ENCODE measurements at regions not wholly inside any gene's neighbourhood (a gene's known extent, or its start where the extent isn't known, plus 50 kb on each side); places are given as distances from the start of the nearest gene placed in this dataset.

DNA sequence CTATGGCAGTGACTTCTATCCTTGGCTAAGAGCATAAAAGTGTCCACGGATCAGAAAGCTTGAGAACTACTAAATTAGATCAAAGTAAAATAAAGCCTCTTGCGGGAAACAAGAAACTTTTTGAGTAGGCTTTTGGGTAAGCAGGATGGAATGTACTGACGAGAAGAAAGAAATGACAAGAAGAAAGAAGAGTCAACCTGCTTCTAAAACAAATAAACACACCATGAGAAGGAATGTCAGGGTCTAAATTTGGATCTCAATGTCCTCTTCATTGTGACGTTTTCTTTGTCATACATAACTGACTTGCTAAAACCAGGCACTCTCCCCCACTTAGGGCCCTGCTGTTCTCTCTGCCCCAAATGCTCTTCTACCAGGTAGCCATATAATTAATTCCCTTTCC lies 290.1 kb upstream of the PTGER4 start:
- DNase-seq (ENCODE audit: low read depth in 2 of 3, low spot score in 2 of 3) = no peak

DNA sequence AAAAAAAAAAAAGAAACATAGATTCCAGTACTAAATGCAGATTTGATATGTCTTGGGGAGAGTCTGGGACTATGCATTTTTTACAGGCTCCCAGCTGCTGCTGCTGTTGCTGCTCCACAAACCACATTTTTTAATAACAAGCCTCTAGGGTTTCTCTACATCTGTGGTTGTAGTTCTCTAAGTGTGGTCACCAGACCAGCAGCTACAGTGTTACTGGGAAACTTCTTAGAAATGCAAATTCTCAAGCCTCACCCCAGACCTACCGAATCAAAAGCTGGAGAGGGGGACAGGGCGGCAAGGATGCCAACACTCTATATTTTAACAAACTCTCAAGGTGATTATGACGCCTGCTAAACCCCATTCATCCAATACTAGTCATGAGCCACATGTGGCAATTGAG lies 293.4 kb upstream of the PTGER4 start:
- DNase-seq (ENCODE audit: low read depth in 2 of 3, low spot score in 2 of 3) = no peak

DNA sequence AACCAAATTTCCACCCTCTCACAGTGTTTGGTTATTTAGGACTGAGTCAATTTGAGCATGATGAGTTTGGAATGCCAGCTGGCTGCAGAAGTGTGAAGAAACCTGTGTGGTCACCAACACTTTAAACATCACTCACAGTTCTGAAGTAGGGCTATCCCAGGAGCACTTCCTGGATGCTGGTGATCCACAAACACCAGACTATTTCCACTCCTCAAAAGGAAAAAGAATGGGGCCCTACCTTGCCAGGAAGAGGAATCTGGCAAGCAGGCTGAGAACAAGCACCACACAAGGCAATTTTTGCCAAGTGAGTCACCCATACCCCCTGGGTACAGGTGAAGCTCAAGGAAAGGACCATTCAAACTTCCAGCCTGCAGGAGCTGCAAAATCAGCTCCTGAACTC lies 294.2 kb upstream of the PTGER4 start:
- no peak for DNase-seq (ENCODE audit: low read depth in 2 of 3, low spot score in 2 of 3)

DNA sequence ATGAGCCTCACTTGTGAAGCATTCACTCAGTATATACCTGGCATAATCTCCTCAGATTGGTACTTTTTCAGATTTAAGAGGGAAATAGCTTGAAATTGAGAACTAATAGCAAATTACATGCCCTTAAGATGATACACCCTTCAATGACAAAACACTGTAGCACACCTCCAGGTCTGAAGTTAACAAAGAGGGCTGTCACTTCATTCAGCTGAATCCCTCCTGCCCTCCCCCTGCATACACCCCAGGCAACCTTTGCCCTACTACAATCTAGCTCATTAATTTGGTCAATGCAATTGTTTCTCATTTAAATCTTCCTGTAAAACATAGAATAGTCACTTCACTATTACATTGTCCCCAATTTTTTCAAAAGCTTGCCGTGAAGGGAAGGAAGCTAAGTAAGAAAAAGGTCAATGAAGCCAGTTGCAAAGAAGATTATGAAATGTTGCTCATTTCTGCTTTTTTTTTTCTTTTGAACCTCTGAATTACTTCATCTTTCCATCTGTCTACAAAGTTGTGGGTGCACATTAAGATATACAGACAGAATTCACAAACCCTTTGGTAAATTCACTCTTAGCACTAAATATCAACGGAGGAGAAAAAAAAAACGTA lies 294.8 kb upstream of the PTGER4 start:
- DNase-seq (ENCODE audit: low read depth in 2 of 3, low spot score in 2 of 3) = no peak

DNA sequence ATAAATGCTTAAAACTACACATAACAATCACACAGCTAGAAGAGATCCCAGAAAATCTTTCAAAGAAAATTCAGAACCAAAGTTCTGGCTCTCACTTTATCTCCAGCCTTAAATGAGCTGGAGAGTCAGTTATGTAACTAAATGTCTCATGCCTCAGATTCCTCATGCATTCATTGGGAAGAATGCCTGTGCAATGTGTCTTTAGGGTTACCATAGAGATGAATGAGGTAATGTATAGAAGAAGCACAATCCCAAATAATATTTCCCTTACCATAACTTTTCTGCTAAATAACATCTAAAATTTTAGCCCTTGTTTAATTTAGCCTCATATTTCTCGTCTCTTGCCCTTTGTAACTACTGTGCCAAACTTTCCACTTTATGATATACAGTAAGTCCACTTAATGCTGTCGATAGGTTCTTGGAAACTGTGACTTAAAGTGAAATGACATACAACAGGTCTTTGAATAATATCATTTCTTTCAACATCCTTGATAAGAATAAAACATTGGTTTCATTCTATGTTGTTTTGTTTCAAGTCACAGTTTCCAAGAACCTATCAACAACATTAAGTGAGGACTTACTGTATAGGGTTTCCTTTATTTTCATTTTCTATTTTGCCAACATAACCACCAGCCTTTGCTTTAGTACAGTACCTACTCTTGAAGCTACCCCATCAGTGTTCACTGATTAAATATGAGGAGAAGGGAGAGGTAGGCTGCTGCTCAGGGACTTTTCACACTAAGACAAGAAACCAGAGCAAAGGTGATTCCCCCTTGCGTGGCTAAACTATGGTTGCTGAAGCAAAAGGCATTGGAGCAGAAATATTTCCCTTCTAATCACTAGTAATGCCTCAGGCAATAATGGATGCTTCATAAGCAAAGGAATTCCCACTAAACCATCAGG lies 295.7 kb upstream of the PTGER4 start:
- DNase-seq (ENCODE audit: low read depth in 2 of 3, low spot score in 2 of 3) = no peak

DNA sequence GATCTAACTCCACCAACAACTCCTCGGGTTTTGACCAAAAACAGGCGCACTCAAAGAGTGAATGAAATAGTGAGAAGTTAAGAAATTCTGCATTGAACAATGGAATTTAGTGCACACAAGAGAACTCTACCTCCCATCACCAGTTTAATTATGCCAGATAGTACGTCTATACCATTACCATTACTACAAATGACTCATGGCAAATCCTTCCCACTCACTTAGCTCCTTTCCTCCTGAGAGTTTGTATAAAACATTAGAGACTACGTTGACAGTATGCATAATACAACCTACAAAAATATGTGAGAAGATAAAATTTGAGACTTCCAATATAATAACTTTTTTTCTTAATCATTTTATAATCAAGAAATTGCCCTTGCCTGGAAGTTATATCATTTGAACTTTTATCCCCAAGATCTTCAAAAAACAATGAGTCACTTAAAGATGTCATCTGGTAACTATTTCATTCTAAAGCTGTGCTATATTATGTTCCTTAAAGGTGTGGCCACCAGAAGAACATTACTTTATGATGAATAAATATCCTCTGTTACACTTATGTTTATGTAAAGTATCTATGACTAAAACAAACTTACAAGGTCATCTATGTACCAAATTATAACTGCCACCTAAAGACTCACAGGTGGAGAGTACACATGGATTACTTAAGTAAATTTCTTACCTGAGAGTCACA lies 297.9 kb upstream of the PTGER4 start:
- DNase-seq (ENCODE audit: low read depth in 2 of 3, low spot score in 2 of 3) = no peak

DNA sequence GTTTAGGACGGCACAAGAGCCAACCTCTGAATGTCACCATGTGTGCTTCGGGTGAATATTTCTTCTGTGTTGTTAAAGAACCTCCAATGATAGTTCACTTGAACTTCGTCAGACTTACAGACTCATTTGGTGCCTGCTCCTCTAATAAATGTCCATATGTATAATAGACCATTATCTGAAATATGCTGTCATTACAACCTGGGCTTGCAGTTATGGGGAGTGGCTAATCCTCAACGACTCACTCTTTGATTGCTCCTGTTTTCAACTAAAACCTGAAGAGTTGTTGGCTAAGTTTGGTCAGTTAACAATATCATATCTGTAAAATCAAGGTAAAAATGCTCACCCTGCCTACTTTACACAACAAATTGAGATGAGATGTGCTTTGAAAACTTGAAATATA lies 298.7 kb upstream of the PTGER4 start:
- no peak for DNase-seq (ENCODE audit: low read depth in 2 of 3, low spot score in 2 of 3)

DNA sequence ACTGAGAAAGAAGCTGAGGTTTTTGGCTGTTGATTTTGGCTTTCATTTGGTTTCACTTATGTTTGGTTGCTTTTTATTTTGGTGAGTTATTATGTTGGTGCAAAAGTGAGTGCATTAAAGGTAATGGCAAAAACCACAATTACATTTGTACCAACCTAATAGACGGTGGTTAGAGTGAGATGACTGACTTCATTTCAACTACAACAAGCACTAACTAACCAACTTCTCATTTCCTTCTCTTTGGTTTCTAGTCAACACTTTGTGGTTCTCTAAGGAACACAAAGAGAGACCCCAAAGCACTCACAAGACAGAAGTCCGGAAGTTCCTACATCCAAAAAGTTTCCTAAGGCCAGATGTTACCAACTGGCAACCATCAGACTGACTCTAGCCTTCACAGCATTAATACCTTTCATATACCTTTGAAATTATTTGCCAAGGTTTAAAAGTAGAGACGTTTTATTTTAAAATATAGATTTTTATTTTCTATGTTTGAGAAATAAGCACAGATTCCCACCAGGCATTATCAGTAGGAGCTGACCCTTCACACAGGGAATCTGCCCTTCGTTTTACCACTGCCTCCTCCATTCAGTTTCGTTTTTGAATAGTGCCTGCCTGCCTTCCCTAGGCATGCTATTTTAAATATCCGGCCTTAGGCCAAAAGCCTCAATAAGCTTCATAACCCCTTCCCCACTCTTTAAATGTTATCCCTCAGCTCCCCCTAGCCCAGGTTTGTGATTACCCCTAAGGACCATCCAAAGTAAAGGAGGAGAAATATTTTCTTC lies 301.1 kb upstream of the PTGER4 start:
- DNase-seq (ENCODE audit: low read depth in 2 of 3, low spot score in 2 of 3) = no peak

DNA sequence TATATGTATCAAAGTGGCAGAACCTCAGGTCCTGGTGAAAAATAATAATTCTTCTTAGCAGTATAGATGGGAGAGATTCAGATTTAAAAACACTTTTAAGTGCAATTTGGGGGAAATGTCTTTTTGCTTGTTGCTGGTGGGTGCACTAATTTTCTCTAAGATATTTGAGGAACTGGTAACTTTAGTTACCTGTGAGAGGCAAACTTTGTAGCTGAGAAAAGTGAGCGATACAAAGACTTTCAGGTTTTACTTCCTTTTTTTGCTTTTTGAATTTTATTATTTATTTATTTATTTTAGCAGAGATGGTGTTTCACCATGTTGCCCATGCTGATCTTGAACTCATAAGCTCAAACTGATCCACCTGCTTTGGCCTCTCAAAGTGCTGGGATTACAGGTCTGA lies 303.1 kb upstream of the PTGER4 start:
- DNase-seq (ENCODE audit: low read depth in 2 of 3, low spot score in 2 of 3) = no peak

DNA sequence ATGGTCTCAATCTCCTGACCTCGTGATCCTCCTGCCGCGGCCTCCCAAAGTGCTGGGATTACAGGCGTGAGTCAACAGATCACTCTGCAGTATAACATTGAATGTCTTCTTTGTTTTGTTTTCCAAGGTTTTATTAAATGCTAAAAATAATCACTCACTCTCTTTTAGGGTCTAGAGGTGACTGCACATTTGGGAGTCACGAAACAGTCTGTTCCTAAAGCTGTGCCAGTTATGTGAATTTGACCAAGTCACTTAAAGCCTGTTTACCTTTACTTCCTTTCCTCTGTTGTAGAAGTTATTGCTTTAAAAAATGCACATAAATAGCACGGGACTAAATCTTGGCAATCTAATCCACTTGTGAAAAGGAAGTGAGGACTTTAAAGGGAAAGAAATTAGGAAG lies 304.9 kb upstream of the PTGER4 start:
- DNase-seq (ENCODE audit: low read depth in 2 of 3, low spot score in 2 of 3) = no peak

DNA sequence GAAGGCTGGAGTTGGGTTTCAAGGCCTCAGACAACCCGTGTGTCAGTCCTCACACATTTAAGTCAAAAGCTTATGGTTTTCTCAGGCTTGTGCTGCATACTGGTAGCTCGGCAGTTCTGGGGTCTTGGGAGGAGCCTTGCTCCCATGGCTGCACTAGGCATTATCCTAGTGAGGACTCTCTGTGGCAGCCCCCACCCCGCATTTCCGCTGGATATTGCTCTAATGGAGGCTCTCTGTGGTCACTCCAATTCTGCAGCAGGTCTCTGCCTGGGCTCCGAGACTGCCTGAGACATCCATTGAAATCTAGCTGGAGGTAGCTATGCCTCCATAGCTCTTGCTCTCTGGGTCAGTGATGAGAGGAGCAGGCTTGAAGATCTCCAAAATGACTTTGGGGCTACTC lies 311.5 kb upstream of the PTGER4 start:
- no peak for DNase-seq (ENCODE audit: low read depth in 2 of 3, low spot score in 2 of 3)

DNA sequence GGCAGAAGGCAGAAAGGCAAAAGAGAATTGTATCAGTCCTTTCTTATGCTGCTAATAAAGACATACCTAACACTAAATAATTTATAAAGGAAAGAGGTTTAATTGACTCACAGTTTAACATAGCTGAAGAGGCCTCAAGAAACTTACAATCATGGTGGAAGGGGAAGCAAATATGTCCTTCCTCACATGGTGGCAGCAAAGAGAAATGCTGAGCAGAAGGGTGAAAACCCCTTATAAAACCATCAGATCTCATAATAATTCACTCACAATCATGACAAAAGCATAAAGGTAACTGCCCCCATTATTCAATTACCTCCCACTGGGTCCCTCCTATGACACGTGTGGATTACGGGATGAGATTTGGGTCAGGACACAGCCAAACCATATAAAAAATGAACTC lies 312.5 kb upstream of the PTGER4 start:
- DNase-seq (ENCODE audit: low read depth in 2 of 3, low spot score in 2 of 3) = no peak

DNA sequence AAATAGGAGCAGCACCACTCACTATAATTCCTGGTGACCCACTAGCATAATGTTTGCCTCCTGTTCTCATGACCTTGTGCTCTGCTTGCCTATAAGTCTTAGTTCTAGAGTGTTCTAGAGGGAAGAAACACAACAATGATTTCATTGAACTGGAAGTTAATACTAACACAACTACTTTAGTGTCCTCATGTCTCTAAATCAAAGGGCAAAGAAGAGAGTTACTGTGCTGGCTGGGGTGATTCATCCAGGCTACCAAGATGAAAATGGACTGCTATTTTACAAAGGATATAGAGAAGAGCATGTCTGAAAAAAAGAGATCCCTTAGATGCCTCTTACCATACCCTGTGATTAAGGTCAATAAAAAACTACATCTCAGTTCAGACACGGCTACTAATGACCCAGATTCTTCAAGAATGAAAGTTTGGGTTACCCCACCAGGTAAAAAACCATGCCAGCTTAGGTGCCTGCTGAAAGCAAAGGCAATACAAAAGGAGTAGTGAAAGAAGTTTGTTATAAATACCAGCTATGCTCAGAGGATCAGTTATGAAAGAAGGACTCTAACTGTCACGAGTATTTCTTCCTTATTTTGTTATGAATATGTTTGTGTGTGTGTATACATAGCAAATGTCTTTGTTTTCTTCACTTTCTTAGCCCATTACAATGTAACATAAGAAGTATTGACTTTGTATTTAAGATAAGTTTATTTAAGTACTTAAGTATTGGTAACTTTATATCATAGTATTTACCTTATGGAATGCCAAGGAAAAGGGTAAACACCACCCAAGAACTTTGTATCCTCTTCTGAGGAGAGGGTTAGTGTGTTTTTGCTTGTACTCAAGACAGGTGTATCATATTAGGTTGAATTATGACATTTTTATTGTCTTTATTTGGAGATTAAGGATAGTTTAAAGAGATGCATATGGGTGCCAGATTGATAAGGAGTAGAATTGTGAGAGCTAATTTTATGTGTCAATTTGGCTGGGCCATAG lies 314.1 kb upstream of the PTGER4 start:
- no peak for DNase-seq (ENCODE audit: low read depth in 2 of 3, low spot score in 2 of 3)

DNA sequence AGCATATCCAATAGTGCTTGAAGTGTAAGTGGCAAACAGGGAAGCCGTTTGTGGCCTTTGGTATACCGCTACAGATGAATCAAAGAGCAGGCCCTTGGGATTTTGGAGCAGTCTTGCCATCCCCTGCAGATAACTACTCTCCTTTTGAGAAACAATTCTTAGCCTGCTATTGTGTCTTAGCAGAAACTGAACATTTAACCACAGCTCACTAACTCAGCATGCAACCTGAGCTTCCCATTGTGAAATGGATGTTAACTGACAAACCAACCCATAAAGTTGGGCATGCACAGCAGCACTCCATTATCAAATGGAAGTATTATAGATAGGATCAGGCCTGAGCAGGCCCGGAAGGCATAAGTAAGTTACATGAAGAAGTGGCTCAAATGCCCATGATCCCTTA lies 315.3 kb upstream of the PTGER4 start:
- DNase-seq (ENCODE audit: low read depth in 2 of 3, low spot score in 2 of 3) = no peak

DNA sequence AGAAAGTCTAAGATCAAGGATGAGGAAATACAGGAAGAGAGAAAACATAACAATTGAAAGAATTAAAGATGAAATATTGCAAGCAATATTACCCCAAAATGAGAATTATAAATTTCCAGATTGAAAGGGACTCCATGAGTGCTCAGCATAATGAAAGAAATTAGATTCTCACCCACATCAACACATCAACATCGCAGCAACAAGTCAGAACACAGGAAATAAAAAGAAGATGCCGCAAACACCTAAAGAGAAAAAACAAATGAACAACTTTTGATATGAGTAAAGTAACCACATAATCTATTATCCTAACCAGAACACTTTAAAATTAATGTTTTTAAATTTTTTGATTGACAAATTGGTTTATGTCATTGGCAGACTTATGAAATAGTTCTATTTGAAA lies 318.3 kb upstream of the PTGER4 start:
- no peak for DNase-seq (ENCODE audit: low read depth in 2 of 3, low spot score in 2 of 3)

DNA sequence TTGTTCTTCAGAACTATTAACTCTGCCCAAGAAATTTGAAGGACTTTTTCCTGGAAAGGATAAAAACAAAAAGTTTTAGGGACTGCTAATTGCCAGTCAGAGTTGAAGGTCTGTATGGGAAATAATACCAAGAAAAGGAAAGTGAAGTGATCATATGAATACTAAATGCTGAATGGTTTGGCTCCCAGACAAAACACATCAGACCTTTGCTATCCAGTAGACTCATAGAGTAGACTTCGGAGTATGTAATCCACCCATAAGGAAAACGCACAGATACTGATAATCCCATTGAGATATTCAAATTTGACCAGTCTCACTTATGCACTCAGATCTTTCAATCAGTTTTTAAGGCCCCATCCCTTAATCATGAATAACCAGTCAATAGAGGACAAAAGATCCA lies 319.0 kb upstream of the PTGER4 start:
- no peak for DNase-seq (ENCODE audit: low read depth in 2 of 3, low spot score in 2 of 3)

DNA sequence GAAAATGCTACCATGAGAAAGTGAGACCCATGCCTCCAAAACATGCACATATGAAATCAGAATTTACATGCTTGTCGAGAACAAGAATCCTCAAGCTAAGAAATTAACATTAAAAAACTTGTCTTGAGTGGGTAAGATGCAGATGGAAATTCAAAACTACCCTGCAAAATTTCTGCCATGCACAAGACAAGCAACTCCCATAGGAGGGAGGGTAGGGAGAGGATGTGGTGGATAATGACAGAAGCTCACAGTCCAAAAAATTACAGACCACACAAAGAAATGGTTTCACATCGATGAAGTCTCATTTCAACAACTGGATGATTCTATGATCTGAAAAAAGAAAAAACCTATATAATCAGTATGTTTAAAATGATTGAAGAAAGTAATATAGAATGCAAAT lies 319.9 kb upstream of the PTGER4 start:
- no peak for DNase-seq (ENCODE audit: low read depth in 2 of 3, low spot score in 2 of 3)

DNA sequence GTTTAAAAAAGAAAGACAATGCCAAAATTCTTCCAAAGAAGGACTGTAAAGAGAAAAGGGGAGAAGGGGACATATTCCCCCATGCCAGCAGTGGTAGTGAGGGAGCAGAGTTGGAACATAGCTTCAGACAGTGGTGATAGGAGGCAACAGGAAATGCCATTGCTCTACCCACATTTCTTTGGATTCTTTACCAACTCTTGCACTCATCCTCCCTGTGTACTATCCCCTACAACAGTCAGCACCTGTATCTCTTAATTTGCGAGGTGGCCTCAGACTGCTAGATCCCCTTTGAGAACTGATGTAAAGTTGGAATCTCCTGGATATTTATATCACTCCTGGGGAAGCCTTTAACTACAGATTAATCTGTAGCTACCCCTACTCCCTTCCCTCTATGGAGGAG lies 320.6 kb upstream of the PTGER4 start:
- no peak for DNase-seq (ENCODE audit: low read depth in 2 of 3, low spot score in 2 of 3)

DNA sequence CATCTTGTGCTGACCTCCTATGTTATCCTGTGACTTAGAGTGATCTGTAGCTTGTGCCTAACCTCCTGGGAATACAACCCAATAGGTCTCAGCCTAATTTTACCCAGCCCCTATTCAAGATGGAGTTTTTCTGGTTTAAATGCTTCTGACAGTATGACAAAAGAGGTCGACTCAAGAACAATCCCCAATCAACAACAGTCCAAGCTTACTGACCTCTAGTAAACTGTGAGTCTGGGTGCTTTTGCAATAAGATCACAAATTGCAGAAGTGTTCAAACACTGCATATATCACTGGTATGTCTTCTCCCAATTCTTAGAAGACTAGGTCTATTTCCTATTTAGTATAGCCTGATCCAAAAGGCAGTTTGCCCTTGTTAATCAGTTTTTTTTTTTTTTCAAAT lies 323.5 kb upstream of the PTGER4 start:
- DNase-seq (ENCODE audit: low read depth in 2 of 3, low spot score in 2 of 3) = no peak

DNA sequence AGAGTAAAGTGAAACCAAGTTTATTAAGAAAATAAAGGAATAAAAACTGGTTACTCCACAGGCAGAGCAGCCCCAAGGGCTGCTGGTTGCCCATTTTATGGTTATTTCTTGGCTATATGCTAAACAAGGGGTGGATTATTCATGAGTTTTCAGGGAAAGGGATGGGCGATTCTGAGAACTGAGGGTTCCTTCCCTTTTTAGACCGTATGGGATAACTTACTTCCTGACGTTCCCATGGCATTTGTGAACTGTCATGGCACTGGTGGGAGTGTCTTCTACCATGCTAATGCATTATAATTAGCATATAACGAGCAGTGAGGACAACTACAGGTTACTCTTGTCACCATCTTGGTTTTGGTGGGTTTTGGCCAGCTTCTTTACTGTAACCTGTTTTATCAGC lies 323.9 kb upstream of the PTGER4 start:
- DNase-seq (ENCODE audit: low read depth in 2 of 3, low spot score in 2 of 3) = no peak

All from activated CD8-positive, alpha-beta memory T cell treated with anti-CD3 and anti-CD28 coated beads for 48 hours (primary cell).